ENCODE measurements at regions not wholly inside any gene's neighbourhood (a gene's known extent, or its start where the extent isn't known, plus 50 kb on each side); places are given as distances from the start of the nearest gene placed in this dataset.

- H2AFZ ChIP-seq (ENCODE audit: low read depth, low read length): no peak overlapping the region
- TF ChIP-seq CTCF (IDR thresholded peaks at IDR 0.05; ENCODE audit: extremely low read depth in 1 of 2, insufficient read depth in 1 of 2, low read depth in 1 of 2, low read length in 2 of 2) (no peak), MYC (IDR thresholded peaks at IDR 0.05; ENCODE audit: low read depth, low read length) (no peak), FOS (IDR thresholded peaks at IDR 0.05; ENCODE audit: borderline replicate concordance, insufficient read depth, low read length) (no peak), JUN (IDR thresholded peaks at IDR 0.05; ENCODE audit: borderline replicate concordance, insufficient read depth, insufficient read length, low read depth) (no peak), POLR2A (IDR thresholded peaks at IDR 0.05; ENCODE audit: low read depth, low read length) (no peak), POLR2AphosphoS5 (IDR thresholded peaks at IDR 0.05; ENCODE audit: insufficient read depth, low read depth, low read length) (no peak), EZH2 (IDR thresholded peaks at IDR 0.05; ENCODE audit: borderline replicate concordance, low read depth, low read length, severe bottlenecking) (no peak), GATA2 (IDR thresholded peaks at IDR 0.05; ENCODE audit: insufficient read depth, insufficient read length, low read depth, low read length) (no peak), MAX (IDR thresholded peaks at IDR 0.05; ENCODE audit: insufficient read depth, insufficient read length) (no peak)
- ChIA-PET POLR2A (no interaction called here), CTCF (interaction anchor here (0.9 to 1.5 kb wide), 4 partner anchors 10 to 20 kb away, joined by 3 to 7 read pairs (median 3); no protein-coding TSS in a partner anchor)
- intact Hi-C loops (cut with micrococcal nuclease): no loop called here
- no peaks in the 10 kb centered on the region for H3K9me1 ChIP-seq (replicated peaks; ENCODE audit: control insufficient read depth, extremely low read depth, insufficient read depth, low read length)
- H4K20me1 ChIP-seq (replicated peaks; ENCODE audit: control insufficient read depth, extremely low read depth, insufficient read depth, low read length): no peaks in the 10 kb centered on the region
- FAIRE-seq (no peak), DNase-seq (ENCODE audit: low read depth, low spot score) (no peak)
- dilution Hi-C loops (cut with MboI; ENCODE audit: extremely low pct_ligation_motif_present, low sequenced_read_pairs): no loop called here
- no peaks in the 10 kb centered on the region for H3K4me1 ChIP-seq (ENCODE audit: control insufficient read depth, extremely low read depth, insufficient read depth, low read length)
- H3K36me3 ChIP-seq (ENCODE audit: control insufficient read depth in 2 of 2, extremely low read depth in 1 of 2, insufficient read depth in 2 of 2, low read length in 2 of 2): no peaks in the 10 kb centered on the region
- H3K79me2 ChIP-seq (ENCODE audit: control insufficient read depth, insufficient read depth, low read length): no peaks in the 10 kb centered on the region
- H3K4me2 ChIP-seq (ENCODE audit: insufficient read depth, low read length): no peak overlapping the region
- H3K9me3 ChIP-seq (replicated peaks; ENCODE audit: control insufficient read depth, insufficient read depth, low read length): no peaks in the 10 kb centered on the region
- no peak overlapping the region for H3K9ac ChIP-seq (replicated peaks; ENCODE audit: extremely low read depth, insufficient read depth, low read length)
- H3K27ac ChIP-seq (ENCODE audit: insufficient read depth, low read depth, low read length): no peak overlapping the region
- H3K4me3 ChIP-seq (replicated peaks in 1 of 3; ENCODE audit: insufficient read depth in 1 of 3, low read depth in 1 of 3, low read length in 3 of 3): no peak overlapping the region
- BruUV-seq (replicated peaks): no TSS peak
- H3K27me3 ChIP-seq (ENCODE audit: control insufficient read depth in 2 of 2, insufficient read depth in 2 of 2, low read length in 2 of 2): peaks cover 6% of the 10 kb centered on the region in 2 experiments
Observed at GRCh38 chr2:237269138-237269875, 144.7 kb downstream of the COL6A3 start.
